ENCODE measurements at regions not wholly inside any gene's neighbourhood (a gene's known extent, or its start where the extent isn't known, plus 50 kb on each side); places are given as distances from the start of the nearest gene placed in this dataset.

DNA sequence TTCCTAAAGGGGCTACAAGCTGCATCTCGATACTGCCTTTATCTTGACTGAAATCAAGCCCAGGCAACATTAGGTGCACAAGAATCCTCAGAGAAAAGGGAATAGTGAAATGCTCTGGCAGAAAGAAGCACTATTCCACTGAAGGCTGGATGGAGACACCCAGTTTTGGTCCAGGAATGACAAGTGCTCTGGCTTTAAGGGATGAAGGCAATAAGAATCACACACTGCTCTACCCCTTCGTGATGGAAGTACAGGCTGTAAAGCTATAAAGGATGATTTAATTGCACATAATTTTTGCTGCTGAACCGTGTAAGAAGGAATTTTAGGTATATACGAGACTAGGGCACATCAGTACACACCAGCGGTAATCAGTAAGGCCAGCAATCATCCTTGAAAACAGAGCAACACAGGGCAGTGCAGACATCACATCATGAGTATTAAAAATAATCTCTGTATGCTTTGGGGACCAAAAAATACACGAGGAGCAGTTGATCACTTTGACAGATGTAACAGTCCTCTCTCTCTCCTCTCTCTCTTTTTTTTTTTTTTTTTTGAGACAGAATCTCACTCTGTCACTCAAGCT, 414.6 kb upstream of the TBL1XR1 start:
- no peak for DNase-seq (ENCODE audit: low read depth)
- no peak overlapping the region for H3K4me3 ChIP-seq (ENCODE audit: low read depth, low read length)
- TF ChIP-seq, protein P1, sequence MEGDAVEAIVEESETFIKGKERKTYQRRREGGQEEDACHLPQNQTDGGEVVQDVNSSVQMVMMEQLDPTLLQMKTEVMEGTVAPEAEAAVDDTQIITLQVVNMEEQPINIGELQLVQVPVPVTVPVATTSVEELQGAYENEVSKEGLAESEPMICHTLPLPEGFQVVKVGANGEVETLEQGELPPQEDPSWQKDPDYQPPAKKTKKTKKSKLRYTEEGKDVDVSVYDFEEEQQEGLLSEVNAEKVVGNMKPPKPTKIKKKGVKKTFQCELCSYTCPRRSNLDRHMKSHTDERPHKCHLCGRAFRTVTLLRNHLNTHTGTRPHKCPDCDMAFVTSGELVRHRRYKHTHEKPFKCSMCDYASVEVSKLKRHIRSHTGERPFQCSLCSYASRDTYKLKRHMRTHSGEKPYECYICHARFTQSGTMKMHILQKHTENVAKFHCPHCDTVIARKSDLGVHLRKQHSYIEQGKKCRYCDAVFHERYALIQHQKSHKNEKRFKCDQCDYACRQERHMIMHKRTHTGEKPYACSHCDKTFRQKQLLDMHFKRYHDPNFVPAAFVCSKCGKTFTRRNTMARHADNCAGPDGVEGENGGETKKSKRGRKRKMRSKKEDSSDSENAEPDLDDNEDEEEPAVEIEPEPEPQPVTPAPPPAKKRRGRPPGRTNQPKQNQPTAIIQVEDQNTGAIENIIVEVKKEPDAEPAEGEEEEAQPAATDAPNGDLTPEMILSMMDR (IDR thresholded peaks at IDR 0.05; ENCODE audit: low read depth, low read length, missing control alignments) = no peak

DNA sequence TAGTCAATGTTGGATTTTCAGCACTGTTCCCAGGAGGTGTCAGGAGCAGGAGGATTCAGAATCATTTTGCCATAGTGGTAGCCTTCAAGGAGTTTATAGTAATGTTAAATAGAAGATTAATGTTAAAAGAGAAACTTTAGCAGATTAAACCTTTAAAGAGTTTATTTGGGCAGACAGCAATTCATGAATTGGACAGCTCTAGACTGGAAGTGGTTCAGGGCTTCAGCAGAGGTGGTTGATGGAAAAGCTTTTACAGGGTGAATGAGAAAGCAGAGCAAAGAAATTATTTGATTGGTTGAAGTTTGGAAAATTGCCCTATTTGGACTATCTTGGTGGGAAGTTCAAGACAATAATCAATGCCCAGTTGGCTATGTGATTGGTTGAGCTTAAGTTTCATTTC, 416.6 kb upstream of the TBL1XR1 start:
- H3K4me3 ChIP-seq (ENCODE audit: low read depth, low read length) = no peak overlapping the region
- no peak for DNase-seq (ENCODE audit: low read depth)
- TF ChIP-seq, protein P1 (IDR thresholded peaks at IDR 0.05; ENCODE audit: low read depth, low read length, missing control alignments) = no peak

DNA sequence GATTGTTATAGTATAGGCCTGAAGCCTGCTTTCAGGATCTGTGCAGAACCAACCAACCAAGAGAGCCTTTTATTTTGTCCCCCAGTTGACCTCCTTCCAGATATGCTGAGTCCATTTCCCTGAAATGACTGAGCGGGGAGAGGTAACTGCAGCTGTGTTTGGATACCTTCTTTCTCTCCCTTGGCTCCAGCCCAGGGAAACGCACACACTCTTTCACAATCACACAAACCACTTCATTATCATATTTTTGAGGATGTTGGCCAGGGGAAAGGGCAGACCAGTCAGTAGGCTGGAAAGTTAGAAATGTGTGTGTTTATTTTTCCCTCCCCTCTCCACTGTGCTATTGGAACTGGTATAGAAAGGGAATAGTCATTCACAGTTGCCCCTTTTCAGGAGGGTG, 417.7 kb upstream of the TBL1XR1 start:
- TF ChIP-seq, protein P1 (IDR thresholded peaks at IDR 0.05; ENCODE audit: low read depth, low read length, missing control alignments) = no peak
- H3K4me3 ChIP-seq (ENCODE audit: low read depth, low read length) = no peak overlapping the region
- no peak for DNase-seq (ENCODE audit: low read depth)

DNA sequence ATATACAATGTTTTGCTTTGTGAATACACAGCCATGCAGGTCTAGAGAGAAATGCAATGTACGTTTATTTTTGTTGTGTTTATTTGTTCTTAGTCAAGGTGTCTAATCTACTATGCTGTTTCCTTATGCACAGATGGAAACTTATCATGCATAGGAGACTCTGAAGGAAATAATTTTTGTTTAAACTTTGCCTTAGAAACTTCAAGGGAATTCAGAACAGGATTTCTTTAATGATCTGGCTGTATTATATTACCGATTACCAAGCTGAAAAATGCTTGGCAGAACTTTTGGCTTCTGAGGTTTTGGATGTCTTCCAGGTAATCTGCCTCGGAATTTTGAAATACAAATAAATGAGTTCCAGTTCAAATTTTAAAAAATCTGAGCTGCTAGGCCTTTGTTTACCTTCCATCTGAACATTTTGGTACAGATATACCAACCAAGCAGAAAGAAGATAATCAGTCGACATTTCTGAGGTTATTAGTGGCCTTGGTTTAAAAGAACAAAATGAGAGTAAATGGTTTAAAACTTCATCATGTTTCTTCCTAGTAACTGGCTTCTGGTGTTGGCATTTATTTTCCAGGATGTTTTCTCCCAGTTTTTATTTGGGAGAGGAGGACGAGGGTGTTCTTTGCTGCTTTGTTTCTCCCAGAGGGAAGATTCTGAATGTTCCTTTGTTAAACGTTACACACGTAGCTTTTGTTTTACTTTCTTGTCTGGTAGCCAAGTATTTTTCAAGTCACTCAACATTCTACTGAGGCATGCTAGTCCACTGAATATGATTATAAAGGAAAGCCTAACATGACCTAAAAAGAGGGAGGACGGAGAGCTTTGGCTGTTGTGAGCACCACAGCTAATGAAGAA, 421.8 kb upstream of the TBL1XR1 start:
- TF ChIP-seq, protein P1 (IDR thresholded peaks at IDR 0.05; ENCODE audit: low read depth, low read length, missing control alignments) = no peak
- DNase-seq (ENCODE audit: low read depth) = no peak
- no peak overlapping the region for H3K4me3 ChIP-seq (ENCODE audit: low read depth, low read length)

DNA sequence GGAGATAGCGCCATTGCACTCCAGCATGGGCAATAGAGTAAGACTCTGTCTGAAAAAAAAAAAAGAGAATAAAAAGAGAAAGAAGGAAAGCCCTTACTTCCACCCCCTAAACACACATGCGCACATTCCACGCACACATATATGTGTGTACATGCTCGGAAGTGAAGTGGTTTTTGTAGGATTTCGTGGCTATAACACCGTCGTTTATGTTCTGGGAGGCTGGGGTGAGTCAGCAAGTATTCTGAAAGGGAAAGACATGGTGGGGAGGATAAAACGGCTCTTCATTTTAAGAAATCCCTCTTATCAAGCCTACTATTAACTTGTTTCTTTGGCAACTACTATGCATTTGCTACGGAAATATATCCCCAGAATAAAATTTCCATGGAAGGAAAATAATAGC, 422.8 kb upstream of the TBL1XR1 start:
- TF ChIP-seq, protein P1 (IDR thresholded peaks at IDR 0.05; ENCODE audit: low read depth, low read length, missing control alignments) = no peak
- DNase-seq (ENCODE audit: low read depth) = no peak
- H3K4me3 ChIP-seq (ENCODE audit: low read depth, low read length) = no peak overlapping the region

DNA sequence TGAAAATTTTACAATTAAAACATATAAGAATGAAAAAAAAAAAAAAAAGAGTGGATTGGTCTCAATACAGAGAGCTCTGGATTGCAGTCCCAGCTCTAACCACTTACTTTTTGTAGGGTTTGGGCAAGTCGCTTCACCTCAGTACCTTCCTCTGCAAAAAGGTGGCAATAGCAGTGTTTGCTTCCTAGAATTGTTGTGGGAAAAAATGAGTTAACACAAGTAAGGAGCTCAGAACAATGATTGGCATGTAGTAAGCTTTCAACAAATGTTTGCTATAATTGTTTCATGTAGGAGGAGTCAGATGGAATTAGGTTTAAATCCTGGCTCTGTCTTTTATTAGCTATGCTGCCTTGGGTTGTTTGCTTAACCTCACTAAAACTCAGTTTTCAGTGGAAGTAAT, 425.2 kb upstream of the TBL1XR1 start:
- TF ChIP-seq, protein P1 (IDR thresholded peaks at IDR 0.05; ENCODE audit: low read depth, low read length, missing control alignments) = no peak
- DNase-seq (ENCODE audit: low read depth) = no peak
- H3K4me3 ChIP-seq (ENCODE audit: low read depth, low read length) = no peak overlapping the region

All from GM12864 (cell line).